ENCODE measurements at regions not wholly inside any gene's neighbourhood (a gene's known extent, or its start where the extent isn't known, plus 50 kb on each side); places are given as distances from the start of the nearest gene placed in this dataset.

GRCh38 chr16:7964167-7964566 is 626.1 kb downstream of the TMEM114 start:
- H3K27ac Mint-ChIP-seq: no peak overlapping the region
- DNase-seq (no peak), ATAC-seq (no peak)
- peaks cover under 1 to 8% of the 10 kb centered on the region in 2 donors for H3K9me3 Mint-ChIP-seq
- H3K27me3 Mint-ChIP-seq: no peaks in the 10 kb centered on the region
- no peak overlapping the region for H3K4me3 Mint-ChIP-seq
- H3K4me1 Mint-ChIP-seq: no peaks in the 10 kb centered on the region

- no peaks in the 10 kb centered on the region for H3K27me3 Mint-ChIP-seq
- ATAC-seq (no peak), DNase-seq (no peak)
- no peak overlapping the region for H3K27ac Mint-ChIP-seq
- peaks cover 3 to 10% of the 10 kb centered on the region in 2 donors for H3K9me3 Mint-ChIP-seq
- no peak overlapping the region for H3K4me3 Mint-ChIP-seq
- H3K4me1 Mint-ChIP-seq: no peaks in the 10 kb centered on the region
Measured at GRCh38 chr16:7962091-7962879, 628.0 kb downstream of the TMEM114 start.

- peaks cover 14 to 20% of the 10 kb centered on the region in 2 donors for H3K9me3 Mint-ChIP-seq
- H3K4me1 Mint-ChIP-seq: no peaks in the 10 kb centered on the region
- no peaks in the 10 kb centered on the region for H3K27me3 Mint-ChIP-seq
- ATAC-seq (no peak), DNase-seq (no peak)
- no peak overlapping the region for H3K4me3 Mint-ChIP-seq
- H3K27ac Mint-ChIP-seq: no peak overlapping the region
Measured at GRCh38 chr16:7957151-7957550, 624.5 kb downstream of the RBFOX1 start.

- ATAC-seq (no peak), DNase-seq (no peak)
- H3K4me3 Mint-ChIP-seq: no peak overlapping the region
Measured at GRCh38 chr16:7953360-7953759, 620.7 kb downstream of the RBFOX1 start.

GRCh38 chr16:7946142-7946541 is 613.5 kb downstream of the RBFOX1 start:
- no peak for ATAC-seq
- peaks cover 4 to 13% of the 10 kb centered on the region in 2 donors for H3K9me3 Mint-ChIP-seq

More at GRCh38 chr16:7953360-7953759, 620.7 kb downstream of the RBFOX1 start:
- peaks cover 14 to 20% of the 10 kb centered on the region in 2 donors for H3K9me3 Mint-ChIP-seq
- H3K27ac Mint-ChIP-seq: no peak overlapping the region
- H3K4me1 Mint-ChIP-seq: no peaks in the 10 kb centered on the region
- H3K27me3 Mint-ChIP-seq: no peaks in the 10 kb centered on the region

GRCh38 chr16:7938175-7938574 is 605.5 kb downstream of the RBFOX1 start:
- no peak for ATAC-seq
- peaks cover 11 to 20% of the 10 kb centered on the region in 2 donors for H3K9me3 Mint-ChIP-seq
- H3K4me3 Mint-ChIP-seq: no peak overlapping the region
- no peaks in the 10 kb centered on the region for H3K4me1 Mint-ChIP-seq
- no peak overlapping the region for H3K27ac Mint-ChIP-seq
- DNase-seq: no peak
- no peaks in the 10 kb centered on the region for H3K27me3 Mint-ChIP-seq

More at GRCh38 chr16:7946142-7946541, 613.5 kb downstream of the RBFOX1 start:
- Mint-ChIP-seq H3K4me3 (no peak overlapping the region), H3K4me1 (no peaks in the 10 kb centered on the region), H3K27me3 (no peaks in the 10 kb centered on the region), H3K27ac (no peak overlapping the region)
- no peak for DNase-seq

GRCh38 chr16:7921345-7921744 is 588.7 kb downstream of the RBFOX1 start:
- ATAC-seq (no peak), DNase-seq (no peak)
- Mint-ChIP-seq H3K27ac (no peak overlapping the region), H3K27me3 (no peaks in the 10 kb centered on the region), H3K4me1 (no peaks in the 10 kb centered on the region), H3K4me3 (no peak overlapping the region), H3K9me3 (peaks cover 4 to 15% of the 10 kb centered on the region in 2 donors)

- H3K4me3 Mint-ChIP-seq: no peak overlapping the region
- no peaks in the 10 kb centered on the region for H3K27me3 Mint-ChIP-seq
- DNase-seq (no peak), ATAC-seq (no peak)
- no peaks in the 10 kb centered on the region for H3K4me1 Mint-ChIP-seq
- H3K9me3 Mint-ChIP-seq: peaks cover 4 to 25% of the 10 kb centered on the region in 2 donors
- no peak overlapping the region for H3K27ac Mint-ChIP-seq
Measured at GRCh38 chr16:7919782-7920181, 587.1 kb downstream of the RBFOX1 start.

- ATAC-seq (no peak), DNase-seq (no peak)
- H3K4me1 Mint-ChIP-seq: no peaks in the 10 kb centered on the region
- no peak overlapping the region for H3K4me3 Mint-ChIP-seq
- H3K27me3 Mint-ChIP-seq: no peaks in the 10 kb centered on the region
- H3K9me3 Mint-ChIP-seq: peaks cover 4 to 29% of the 10 kb centered on the region in 2 donors
- no peak overlapping the region for H3K27ac Mint-ChIP-seq
Measured at GRCh38 chr16:7914748-7915147, 582.1 kb downstream of the RBFOX1 start.

- peaks cover 8 to 29% of the 10 kb centered on the region in 2 donors for H3K9me3 Mint-ChIP-seq
- no peaks in the 10 kb centered on the region for H3K27me3 Mint-ChIP-seq
- no peak overlapping the region for H3K4me3 Mint-ChIP-seq
- ATAC-seq (no peak), DNase-seq (no peak)
- no peaks in the 10 kb centered on the region for H3K4me1 Mint-ChIP-seq
- no peak overlapping the region for H3K27ac Mint-ChIP-seq
Measured at GRCh38 chr16:7912132-7912531, 579.5 kb downstream of the RBFOX1 start.

- Mint-ChIP-seq H3K9me3 (peaks cover 9 to 19% of the 10 kb centered on the region in 2 donors), H3K4me1 (no peaks in the 10 kb centered on the region), H3K4me3 (no peak overlapping the region), H3K27ac (no peak overlapping the region), H3K27me3 (no peaks in the 10 kb centered on the region)
- ATAC-seq (no peak), DNase-seq (no peak)
Measured at GRCh38 chr16:7910116-7910515, 577.5 kb downstream of the RBFOX1 start.

- ATAC-seq (no peak), DNase-seq (no peak)
- Mint-ChIP-seq H3K9me3 (peaks cover 19 to 25% of the 10 kb centered on the region in 2 donors), H3K4me1 (no peaks in the 10 kb centered on the region), H3K27me3 (no peaks in the 10 kb centered on the region), H3K4me3 (no peak overlapping the region), H3K27ac (no peak overlapping the region)
Measured at GRCh38 chr16:7888411-7888810, 555.8 kb downstream of the RBFOX1 start.

GRCh38 chr16:7887316-7887715 is 554.7 kb downstream of the RBFOX1 start:
- Mint-ChIP-seq H3K27me3 (no peaks in the 10 kb centered on the region), H3K9me3 (peaks cover 15 to 19% of the 10 kb centered on the region in 2 donors), H3K4me1 (no peaks in the 10 kb centered on the region), H3K4me3 (no peak overlapping the region), H3K27ac (no peak overlapping the region)
- DNase-seq (no peak), ATAC-seq (no peak)

- ATAC-seq (no peak), DNase-seq (no peak)
- Mint-ChIP-seq H3K27me3 (no peaks in the 10 kb centered on the region), H3K27ac (no peak overlapping the region), H3K4me3 (no peak overlapping the region), H3K9me3 (peaks cover 13 to 21% of the 10 kb centered on the region in 2 donors), H3K4me1 (no peaks in the 10 kb centered on the region)
Measured at GRCh38 chr16:7871979-7872378, 539.3 kb downstream of the RBFOX1 start.

- ATAC-seq: no peak
- Mint-ChIP-seq H3K27ac (no peak overlapping the region), H3K4me3 (no peak overlapping the region), H3K4me1 (no peaks in the 10 kb centered on the region), H3K27me3 (no peaks in the 10 kb centered on the region), H3K9me3 (peaks cover 13 to 21% of the 10 kb centered on the region in 2 donors)
- DNase-seq: no peak
Measured at GRCh38 chr16:7871371-7871770, 538.7 kb downstream of the RBFOX1 start.

- no peak overlapping the region for H3K4me3 Mint-ChIP-seq
- no peaks in the 10 kb centered on the region for H3K27me3 Mint-ChIP-seq
- H3K27ac Mint-ChIP-seq: no peak overlapping the region
- no peaks in the 10 kb centered on the region for H3K4me1 Mint-ChIP-seq
- H3K9me3 Mint-ChIP-seq: peaks cover 13 to 21% of the 10 kb centered on the region in 2 donors
- no peak for DNase-seq
- ATAC-seq: no peak
Measured at GRCh38 chr16:7867831-7868230, 535.2 kb downstream of the RBFOX1 start.

- Mint-ChIP-seq H3K4me3 (no peak overlapping the region), H3K27me3 (no peaks in the 10 kb centered on the region), H3K9me3 (peaks cover 8 to 12% of the 10 kb centered on the region in 2 donors), H3K27ac (no peak overlapping the region), H3K4me1 (no peaks in the 10 kb centered on the region)
- no peak for DNase-seq
- no peak for ATAC-seq
Measured at GRCh38 chr16:7866144-7866543, 533.5 kb downstream of the RBFOX1 start.

All from stimulated activated naive CD8-positive, alpha-beta T cell treated with anti-CD3 and anti-CD28 coated beads, Interleukin-15, amount 100 ng/mL, for 72 hours (primary cell).